Vagina (tissue), 2 donors: ENCODE measurements at regions not wholly inside any gene's neighbourhood (a gene's known extent, or its start where the extent isn't known, plus 50 kb on each side); places are given as distances from the start of the nearest gene placed in this dataset.

Source experiments
- POLR2AphosphoS5 ChIP-seq, 2 donors: sonication (generic); formaldehyde crosslinking; IDR thresholded peaks; one replicate each; pipeline ENCODE4 v1.9.0; 2017; ENCODE audit warnings: antibody characterized with exemption in 2 of 2, mild to moderate bottlenecking in 2 of 2, low read depth in 1 of 2; ENCODE audit not compliant: insufficient read depth in 1 of 2
- TF ChIP-seq, protein P1 (sequence below), 3 experiments: fragments of 450-650 bp in 2 of 3; fragments of 200-600 bp in 1 of 3; sonication (generic) in 1 of 3; IDR thresholded peaks; one replicate each; pipeline ENCODE4 v1.5.1; 2017 to 2019; ENCODE audit warnings: antibody characterized with exemption in 3 of 3, mild to moderate bottlenecking in 2 of 3, moderate library complexity in 2 of 3

DNA sequence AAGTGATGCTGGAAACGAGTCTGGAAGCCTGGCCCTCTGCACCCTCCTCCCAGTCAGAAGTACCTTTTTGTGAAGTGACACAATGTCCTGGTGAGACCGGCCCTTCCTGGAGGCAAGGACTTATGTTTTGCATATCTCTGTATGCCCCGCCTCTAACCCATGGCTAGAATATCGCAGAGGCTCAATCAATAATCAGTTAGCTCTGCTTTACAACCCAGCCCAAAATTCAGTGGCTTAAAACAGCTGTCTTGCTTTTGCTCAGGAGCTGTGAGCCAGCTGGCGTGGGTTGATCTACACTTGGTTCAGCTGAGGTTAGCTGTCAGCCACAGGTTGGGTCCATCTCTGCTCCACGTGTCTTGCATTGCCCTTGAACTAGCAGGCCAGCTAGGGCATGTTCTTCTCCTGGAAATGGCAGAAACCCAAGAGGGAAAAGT, 98.8 kb upstream of the METTL14 start:
- TF ChIP-seq, protein P1, sequence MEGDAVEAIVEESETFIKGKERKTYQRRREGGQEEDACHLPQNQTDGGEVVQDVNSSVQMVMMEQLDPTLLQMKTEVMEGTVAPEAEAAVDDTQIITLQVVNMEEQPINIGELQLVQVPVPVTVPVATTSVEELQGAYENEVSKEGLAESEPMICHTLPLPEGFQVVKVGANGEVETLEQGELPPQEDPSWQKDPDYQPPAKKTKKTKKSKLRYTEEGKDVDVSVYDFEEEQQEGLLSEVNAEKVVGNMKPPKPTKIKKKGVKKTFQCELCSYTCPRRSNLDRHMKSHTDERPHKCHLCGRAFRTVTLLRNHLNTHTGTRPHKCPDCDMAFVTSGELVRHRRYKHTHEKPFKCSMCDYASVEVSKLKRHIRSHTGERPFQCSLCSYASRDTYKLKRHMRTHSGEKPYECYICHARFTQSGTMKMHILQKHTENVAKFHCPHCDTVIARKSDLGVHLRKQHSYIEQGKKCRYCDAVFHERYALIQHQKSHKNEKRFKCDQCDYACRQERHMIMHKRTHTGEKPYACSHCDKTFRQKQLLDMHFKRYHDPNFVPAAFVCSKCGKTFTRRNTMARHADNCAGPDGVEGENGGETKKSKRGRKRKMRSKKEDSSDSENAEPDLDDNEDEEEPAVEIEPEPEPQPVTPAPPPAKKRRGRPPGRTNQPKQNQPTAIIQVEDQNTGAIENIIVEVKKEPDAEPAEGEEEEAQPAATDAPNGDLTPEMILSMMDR (IDR thresholded peaks at IDR 0.05): no peak
- TF ChIP-seq POLR2AphosphoS5 (IDR thresholded peaks at IDR 0.05; ENCODE audit: insufficient read depth in 1 of 2, low read depth in 1 of 2): no peak
